Right lobe of liver (tissue), 4 donors: ENCODE measurements at regions not wholly inside any gene's neighbourhood (a gene's known extent, or its start where the extent isn't known, plus 50 kb on each side); places are given as distances from the start of the nearest gene placed in this dataset.

ENCODE experiments used
- POLR2A ChIP-seq: fragments of 450-650 bp; IDR thresholded peaks from one replicate; pipeline ENCODE4 v1.6.1; 2017; ENCODE audit warnings: antibody characterized with exemption, mild to moderate bottlenecking
- TF ChIP-seq, protein P1 (sequence below), 4 donors: fragments of 200-600 bp in 3 of 4; fragments of 450-650 bp in 1 of 4; IDR thresholded peaks; one replicate each; pipeline versions ENCODE4 v1.5.1 to v1.8.0; 2016 to 2022; ENCODE audit warnings: antibody characterized with exemption in 4 of 4, mild to moderate bottlenecking in 2 of 4
- donor health status: DM: no; HTN: no; CAD: no.
- donor health status: DM: no; HTN: no; CAD: no.
- donor health status: DM: no; HTN: yes; CAD: no.

DNA sequence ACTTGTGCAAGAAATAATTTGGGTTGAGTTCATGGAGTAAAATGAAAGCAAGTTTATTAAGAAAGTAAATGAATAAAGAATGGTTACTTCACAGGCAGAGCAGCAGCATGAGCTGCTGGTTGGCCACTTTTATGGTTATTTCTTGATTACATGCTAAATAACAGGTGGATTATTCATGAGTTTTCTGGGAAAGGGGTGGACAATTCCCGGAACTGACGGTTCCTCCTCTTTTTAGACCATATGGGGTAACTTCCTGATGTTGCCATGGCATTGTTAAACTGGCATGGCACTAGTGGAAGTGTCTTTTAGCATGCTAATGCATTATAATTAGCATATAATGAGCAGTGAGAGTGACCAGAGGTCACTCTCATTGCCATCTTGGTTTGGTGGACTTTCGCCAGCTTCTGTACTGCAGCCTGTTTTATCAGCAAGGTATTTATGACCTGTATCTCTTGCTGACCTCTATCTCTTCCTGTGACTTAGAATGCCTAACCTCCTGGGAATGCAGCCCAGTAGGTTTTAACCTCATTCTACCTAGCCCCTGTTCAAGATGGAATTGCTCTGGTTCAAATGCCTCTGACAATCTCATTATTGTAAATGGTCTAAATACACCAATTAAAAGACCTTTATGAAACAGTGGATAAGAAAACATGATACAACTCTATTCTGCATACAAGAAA is 114.1 kb upstream of the FIGN start:
- no peak for TF ChIP-seq POLR2A
- TF ChIP-seq, protein P1, sequence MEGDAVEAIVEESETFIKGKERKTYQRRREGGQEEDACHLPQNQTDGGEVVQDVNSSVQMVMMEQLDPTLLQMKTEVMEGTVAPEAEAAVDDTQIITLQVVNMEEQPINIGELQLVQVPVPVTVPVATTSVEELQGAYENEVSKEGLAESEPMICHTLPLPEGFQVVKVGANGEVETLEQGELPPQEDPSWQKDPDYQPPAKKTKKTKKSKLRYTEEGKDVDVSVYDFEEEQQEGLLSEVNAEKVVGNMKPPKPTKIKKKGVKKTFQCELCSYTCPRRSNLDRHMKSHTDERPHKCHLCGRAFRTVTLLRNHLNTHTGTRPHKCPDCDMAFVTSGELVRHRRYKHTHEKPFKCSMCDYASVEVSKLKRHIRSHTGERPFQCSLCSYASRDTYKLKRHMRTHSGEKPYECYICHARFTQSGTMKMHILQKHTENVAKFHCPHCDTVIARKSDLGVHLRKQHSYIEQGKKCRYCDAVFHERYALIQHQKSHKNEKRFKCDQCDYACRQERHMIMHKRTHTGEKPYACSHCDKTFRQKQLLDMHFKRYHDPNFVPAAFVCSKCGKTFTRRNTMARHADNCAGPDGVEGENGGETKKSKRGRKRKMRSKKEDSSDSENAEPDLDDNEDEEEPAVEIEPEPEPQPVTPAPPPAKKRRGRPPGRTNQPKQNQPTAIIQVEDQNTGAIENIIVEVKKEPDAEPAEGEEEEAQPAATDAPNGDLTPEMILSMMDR (IDR thresholded peaks at IDR 0.05), result no peak
